GM23338 (cell line): ENCODE measurements at regions not wholly inside any gene's neighbourhood (a gene's known extent, or its start where the extent isn't known, plus 50 kb on each side); places are given as distances from the start of the nearest gene placed in this dataset.

Experiments used
- ATAC-seq: fragments of 200-7000 bp; cut with Tn5 transposase; 3 replicates; pipeline ENCODE4 v1.9.1; 2020
- DNase-seq: peaks from one replicate; pipeline ENCODE4 v3.0.0-alpha.2; 2015; ENCODE audit warnings: low spot score
- H2AFZ ChIP-seq: fragments of 200-600 bp; sonication (generic); 2 replicates; pipeline ENCODE4 v1.8.0; 2016; ENCODE audit warnings: antibody characterized with exemption, mild to moderate bottlenecking, moderate library complexity
- H3F3A ChIP-seq: fragments of 200-600 bp; sonication (generic); replicated peaks from 2 replicates; pipeline ENCODE4 v1.8.0; 2017; ENCODE audit warnings: antibody characterized with exemption, mixed run types, low read depth
- H3K27ac ChIP-seq: fragments of 200-600 bp; sonication (generic); 2 replicates; pipeline ENCODE4 v1.6.1; 2016; ENCODE audit warnings: low read depth
- H3K27me3 ChIP-seq: fragments of 200-600 bp; sonication (generic); 2 replicates; pipeline ENCODE4 v1.8.0; 2016; ENCODE audit warnings: mild to moderate bottlenecking, mixed run types, moderate library complexity; ENCODE audit not compliant: insufficient read depth
- H3K36me3 ChIP-seq: fragments of 200-600 bp; sonication (generic); 2 replicates; pipeline ENCODE4 v1.8.0; 2016; ENCODE audit warnings: mild to moderate bottlenecking; ENCODE audit not compliant: insufficient read depth
- H3K4me1 ChIP-seq: fragments of 200-600 bp; sonication (generic); 2 replicates; pipeline ENCODE4 v1.8.0; 2016; ENCODE audit warnings: mild to moderate bottlenecking, moderate library complexity; ENCODE audit not compliant: insufficient read depth
- H3K4me2 ChIP-seq: fragments of 200-600 bp; sonication (generic); 2 replicates; pipeline ENCODE4 v1.7.1; 2017; ENCODE audit warnings: mixed run types
- H3K4me3 ChIP-seq: fragments of 200-600 bp; sonication (generic); 2 replicates; pipeline ENCODE4 v1.6.1; 2016; ENCODE audit warnings: mixed run types
- H3K79me2 ChIP-seq: fragments of 200-600 bp; sonication (generic); replicated peaks from 2 replicates; pipeline ENCODE4 v1.8.0; 2017; ENCODE audit warnings: mild to moderate bottlenecking; ENCODE audit not compliant: insufficient read depth
- H3K9me2 ChIP-seq: fragments of 200-600 bp; sonication (generic); 2 replicates; pipeline ENCODE4 v1.8.0; 2017; ENCODE audit not compliant: insufficient read depth
- H4K20me1 ChIP-seq: fragments of 200-600 bp; sonication (generic); replicated peaks from 2 replicates; pipeline ENCODE4 v1.8.0; 2017; ENCODE audit warnings: mild to moderate bottlenecking; ENCODE audit not compliant: insufficient read depth
- H3K27ac Mint-ChIP-seq: 2 replicates; pipeline ENCODE4 v1.8.0; 2020; ENCODE audit warnings: inconsistent platforms, mild to moderate bottlenecking, moderate library complexity, mixed read lengths
- H3K27me3 Mint-ChIP-seq: 3 replicates; pipeline ENCODE4 v1.8.0; 2022; ENCODE audit warnings: low read depth, mild to moderate bottlenecking, moderate library complexity, mixed read lengths, inconsistent platforms; ENCODE audit not compliant: insufficient read depth, poor library complexity
- H3K36me3 Mint-ChIP-seq: 3 replicates; pipeline ENCODE4 v1.8.0; 2021; ENCODE audit warnings: low read depth, mild to moderate bottlenecking, inconsistent platforms, moderate library complexity, mixed read lengths
- H3K4me1 Mint-ChIP-seq: 3 replicates; pipeline ENCODE4 v1.8.0; 2020; ENCODE audit warnings: mild to moderate bottlenecking, inconsistent platforms, mixed read lengths
- H3K4me3 Mint-ChIP-seq: 3 replicates; pipeline ENCODE4 v1.8.0; 2021; ENCODE audit warnings: moderate library complexity, mild to moderate bottlenecking, inconsistent platforms, mixed read lengths
- H3K9me3 Mint-ChIP-seq: 3 replicates; pipeline ENCODE4 v1.8.0; 2020; ENCODE audit warnings: moderate library complexity, mild to moderate bottlenecking, inconsistent platforms, mixed read lengths
- EZH2 ChIP-seq: fragments of 200-600 bp; sonication (generic); IDR thresholded peaks from one replicate; pipeline ENCODE4 v1.8.0; 2017; ENCODE audit warnings: antibody characterized with exemption, mild to moderate bottlenecking, low read depth; ENCODE audit not compliant: unreplicated experiment
- EZH2phosphoT487 ChIP-seq: fragments of 200-600 bp; sonication (generic); IDR thresholded peaks from one replicate; pipeline ENCODE4 v1.8.1; 2018; ENCODE audit warnings: antibody characterized with exemption; ENCODE audit not compliant: unreplicated experiment
- NANOG ChIP-seq: IDR thresholded peaks from 2 replicates; pipeline ENCODE4 v1.6.1; 2016; ENCODE audit warnings: antibody characterized with exemption, borderline replicate concordance
- STAT1 ChIP-seq: IDR thresholded peaks from one replicate; pipeline ENCODE4 v1.6.1; 2016; ENCODE audit warnings: antibody characterized with exemption; ENCODE audit not compliant: unreplicated experiment
- ZNF331 ChIP-seq: fragments of 250-450 bp; sonication (Bioruptor Pico); IDR thresholded peaks from 2 replicates; pipeline ENCODE4 v1.5.0; 2020; ENCODE audit warnings: low read depth, mild to moderate bottlenecking, moderate library complexity
- TF ChIP-seq, protein P1 (sequence below): fragments of 250-450 bp; sonication (Bioruptor Pico); IDR thresholded peaks from 2 replicates; pipeline ENCODE4 v1.5.0; 2020; ENCODE audit warnings: mild to moderate bottlenecking, moderate library complexity
- TF ChIP-seq, protein P2 (sequence below), 2 experiments: fragments of 200-600 bp in 1 of 2; sonication (generic) in 1 of 2; conservative IDR thresholded peaks; 2 replicates each; pipeline versions ENCODE4 v1.5.1 to v1.6.1; 2016 to 2017; ENCODE audit warnings: antibody characterized with exemption in 2 of 2, low read depth in 2 of 2, mild to moderate bottlenecking in 2 of 2, moderate library complexity in 1 of 2

DNA sequence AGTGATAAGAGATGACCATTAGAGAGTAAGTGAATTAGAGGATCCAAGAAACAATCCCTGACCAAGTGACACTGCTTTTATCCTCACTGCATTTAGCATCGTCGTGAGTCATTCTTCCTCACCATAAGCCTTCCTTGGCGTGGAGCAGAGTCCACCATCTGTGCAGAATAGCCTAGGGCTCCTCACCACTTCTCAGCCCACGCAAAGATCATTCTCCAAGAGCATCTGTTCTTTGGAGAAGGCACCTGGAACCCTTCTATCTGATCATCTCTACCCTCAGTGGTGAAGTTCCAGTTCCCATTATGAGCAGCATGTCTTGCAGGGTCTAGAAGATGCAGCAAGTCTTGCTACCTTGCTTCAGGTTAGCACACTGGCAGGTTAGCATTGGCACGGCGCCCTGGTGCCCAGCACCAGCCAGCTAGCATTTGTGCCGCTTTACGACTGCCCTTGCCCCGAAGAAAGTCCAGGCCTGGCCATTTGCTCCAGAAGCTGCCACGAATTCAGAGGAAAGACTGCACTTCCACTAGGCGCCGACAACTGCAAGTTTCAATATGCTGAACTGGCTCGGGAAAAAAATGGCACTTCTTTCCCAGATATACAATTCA is 225.8 kb downstream of the TTC32 start (continued):
- TF ChIP-seq, protein P1, sequence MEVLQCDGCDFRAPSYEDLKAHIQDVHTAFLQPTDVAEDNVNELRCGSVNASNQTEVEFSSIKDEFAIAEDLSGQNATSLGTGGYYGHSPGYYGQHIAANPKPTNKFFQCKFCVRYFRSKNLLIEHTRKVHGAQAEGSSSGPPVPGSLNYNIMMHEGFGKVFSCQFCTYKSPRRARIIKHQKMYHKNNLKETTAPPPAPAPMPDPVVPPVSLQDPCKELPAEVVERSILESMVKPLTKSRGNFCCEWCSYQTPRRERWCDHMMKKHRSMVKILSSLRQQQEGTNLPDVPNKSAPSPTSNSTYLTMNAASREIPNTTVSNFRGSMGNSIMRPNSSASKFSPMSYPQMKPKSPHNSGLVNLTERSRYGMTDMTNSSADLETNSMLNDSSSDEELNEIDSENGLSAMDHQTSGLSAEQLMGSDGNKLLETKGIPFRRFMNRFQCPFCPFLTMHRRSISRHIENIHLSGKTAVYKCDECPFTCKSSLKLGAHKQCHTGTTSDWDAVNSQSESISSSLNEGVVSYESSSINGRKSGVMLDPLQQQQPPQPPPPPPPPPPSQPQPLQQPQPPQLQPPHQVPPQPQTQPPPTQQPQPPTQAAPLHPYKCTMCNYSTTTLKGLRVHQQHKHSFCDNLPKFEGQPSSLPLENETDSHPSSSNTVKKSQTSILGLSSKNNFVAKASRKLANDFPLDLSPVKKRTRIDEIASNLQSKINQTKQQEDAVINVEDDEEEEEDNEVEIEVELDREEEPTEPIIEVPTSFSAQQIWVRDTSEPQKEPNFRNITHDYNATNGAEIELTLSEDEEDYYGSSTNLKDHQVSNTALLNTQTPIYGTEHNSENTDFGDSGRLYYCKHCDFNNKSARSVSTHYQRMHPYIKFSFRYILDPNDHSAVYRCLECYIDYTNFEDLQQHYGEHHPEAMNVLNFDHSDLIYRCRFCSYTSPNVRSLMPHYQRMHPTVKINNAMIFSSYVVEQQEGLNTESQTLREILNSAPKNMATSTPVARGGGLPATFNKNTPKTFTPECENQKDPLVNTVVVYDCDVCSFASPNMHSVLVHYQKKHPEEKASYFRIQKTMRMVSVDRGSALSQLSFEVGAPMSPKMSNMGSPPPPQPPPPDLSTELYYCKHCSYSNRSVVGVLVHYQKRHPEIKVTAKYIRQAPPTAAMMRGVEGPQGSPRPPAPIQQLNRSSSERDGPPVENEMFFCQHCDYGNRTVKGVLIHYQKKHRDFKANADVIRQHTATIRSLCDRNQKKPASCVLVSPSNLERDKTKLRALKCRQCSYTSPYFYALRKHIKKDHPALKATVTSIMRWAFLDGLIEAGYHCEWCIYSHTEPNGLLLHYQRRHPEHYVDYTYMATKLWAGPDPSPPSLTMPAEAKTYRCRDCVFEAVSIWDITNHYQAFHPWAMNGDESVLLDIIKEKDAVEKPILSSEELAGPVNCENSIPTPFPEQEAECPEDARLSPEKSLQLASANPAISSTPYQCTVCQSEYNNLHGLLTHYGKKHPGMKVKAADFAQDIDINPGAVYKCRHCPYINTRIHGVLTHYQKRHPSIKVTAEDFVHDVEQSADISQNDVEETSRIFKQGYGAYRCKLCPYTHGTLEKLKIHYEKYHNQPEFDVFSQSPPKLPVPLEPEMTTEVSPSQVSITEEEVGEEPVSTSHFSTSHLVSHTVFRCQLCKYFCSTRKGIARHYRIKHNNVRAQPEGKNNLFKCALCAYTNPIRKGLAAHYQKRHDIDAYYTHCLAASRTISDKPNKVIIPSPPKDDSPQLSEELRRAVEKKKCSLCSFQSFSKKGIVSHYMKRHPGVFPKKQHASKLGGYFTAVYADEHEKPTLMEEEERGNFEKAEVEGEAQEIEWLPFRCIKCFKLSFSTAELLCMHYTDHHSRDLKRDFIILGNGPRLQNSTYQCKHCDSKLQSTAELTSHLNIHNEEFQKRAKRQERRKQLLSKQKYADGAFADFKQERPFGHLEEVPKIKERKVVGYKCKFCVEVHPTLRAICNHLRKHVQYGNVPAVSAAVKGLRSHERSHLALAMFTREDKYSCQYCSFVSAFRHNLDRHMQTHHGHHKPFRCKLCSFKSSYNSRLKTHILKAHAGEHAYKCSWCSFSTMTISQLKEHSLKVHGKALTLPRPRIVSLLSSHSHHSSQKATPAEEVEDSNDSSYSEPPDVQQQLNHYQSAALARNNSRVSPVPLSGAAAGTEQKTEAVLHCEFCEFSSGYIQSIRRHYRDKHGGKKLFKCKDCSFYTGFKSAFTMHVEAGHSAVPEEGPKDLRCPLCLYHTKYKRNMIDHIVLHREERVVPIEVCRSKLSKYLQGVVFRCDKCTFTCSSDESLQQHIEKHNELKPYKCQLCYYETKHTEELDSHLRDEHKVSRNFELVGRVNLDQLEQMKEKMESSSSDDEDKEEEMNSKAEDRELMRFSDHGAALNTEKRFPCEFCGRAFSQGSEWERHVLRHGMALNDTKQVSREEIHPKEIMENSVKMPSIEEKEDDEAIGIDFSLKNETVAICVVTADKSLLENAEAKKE: no peak
- TF ChIP-seq STAT1 (no peak), EZH2phosphoT487 (no peak), ZNF331 (CRISPR knock-in tag) (no peak)

DNA sequence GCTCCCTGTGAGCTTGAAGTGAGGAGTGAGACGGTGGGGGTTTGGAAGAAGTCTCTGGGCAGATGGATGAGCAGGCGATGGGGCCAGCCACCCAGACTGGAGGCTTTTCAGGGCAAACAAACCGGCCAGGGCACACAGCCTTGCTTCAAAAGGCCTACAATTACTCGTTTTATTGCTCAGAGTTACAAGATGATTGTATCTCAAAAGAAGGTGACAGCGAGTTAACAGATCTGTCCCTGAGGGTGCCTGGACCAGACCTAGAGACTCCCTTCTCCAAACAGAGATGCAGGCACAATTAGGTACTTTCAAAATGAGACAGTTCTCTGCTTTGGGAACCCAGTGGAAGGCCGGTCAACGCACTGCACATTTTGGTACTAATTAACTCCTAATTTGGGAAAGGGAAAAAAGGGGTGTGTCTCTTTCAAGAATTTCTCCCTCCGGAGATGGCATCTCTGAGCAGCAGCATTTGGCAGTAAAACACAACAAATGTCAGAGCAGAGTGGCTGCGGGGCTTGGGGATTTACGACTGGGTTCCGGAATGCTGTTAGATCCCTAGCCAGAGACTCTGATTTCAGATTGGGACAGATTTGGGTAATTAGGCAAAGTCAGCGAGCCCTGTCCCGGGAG is 226.7 kb downstream of the TTC32 start:
- H3K4me2 ChIP-seq: no peak overlapping the region
- DNase-seq (no peak), ATAC-seq (no peak)
- peaks cover 9% of the 10 kb centered on the region; the same call in 1 of the 2 replicates for H3K9me2 ChIP-seq
- H3K36me3 ChIP-seq: no peaks in the 10 kb centered on the region
- Mint-ChIP-seq H3K27ac (no peak overlapping the region), H3K9me3 (no peaks in the 10 kb centered on the region), H3K36me3 (no peaks in the 10 kb centered on the region), H3K27me3 (peaks cover 5% of the 10 kb centered on the region), H3K4me3 (no peak overlapping the region), H3K4me1 (no peaks in the 10 kb centered on the region)
- no peaks in the 10 kb centered on the region for H3K27me3 ChIP-seq
- no peak overlapping the region for H3K4me3 ChIP-seq
- H3K4me1 ChIP-seq: no peaks in the 10 kb centered on the region
- H3K79me2 ChIP-seq: no peaks in the 10 kb centered on the region
- no peak overlapping the region for H3K27ac ChIP-seq
- H2AFZ ChIP-seq: 0 out of 2 replicates have a peak overlapping the region, but pooled peaks have one; percentile 38
- H3F3A ChIP-seq: no peaks in the 10 kb centered on the region
- H4K20me1 ChIP-seq: no peaks in the 10 kb centered on the region
- TF ChIP-seq, protein P1: no peak
- no peak for TF ChIP-seq NANOG
- no peak for TF ChIP-seq EZH2
- TF ChIP-seq, protein P2, sequence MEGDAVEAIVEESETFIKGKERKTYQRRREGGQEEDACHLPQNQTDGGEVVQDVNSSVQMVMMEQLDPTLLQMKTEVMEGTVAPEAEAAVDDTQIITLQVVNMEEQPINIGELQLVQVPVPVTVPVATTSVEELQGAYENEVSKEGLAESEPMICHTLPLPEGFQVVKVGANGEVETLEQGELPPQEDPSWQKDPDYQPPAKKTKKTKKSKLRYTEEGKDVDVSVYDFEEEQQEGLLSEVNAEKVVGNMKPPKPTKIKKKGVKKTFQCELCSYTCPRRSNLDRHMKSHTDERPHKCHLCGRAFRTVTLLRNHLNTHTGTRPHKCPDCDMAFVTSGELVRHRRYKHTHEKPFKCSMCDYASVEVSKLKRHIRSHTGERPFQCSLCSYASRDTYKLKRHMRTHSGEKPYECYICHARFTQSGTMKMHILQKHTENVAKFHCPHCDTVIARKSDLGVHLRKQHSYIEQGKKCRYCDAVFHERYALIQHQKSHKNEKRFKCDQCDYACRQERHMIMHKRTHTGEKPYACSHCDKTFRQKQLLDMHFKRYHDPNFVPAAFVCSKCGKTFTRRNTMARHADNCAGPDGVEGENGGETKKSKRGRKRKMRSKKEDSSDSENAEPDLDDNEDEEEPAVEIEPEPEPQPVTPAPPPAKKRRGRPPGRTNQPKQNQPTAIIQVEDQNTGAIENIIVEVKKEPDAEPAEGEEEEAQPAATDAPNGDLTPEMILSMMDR (conservative IDR thresholded peaks at IDR 0.05; ENCODE audit: low read depth in 2 of 2): no peak
